GM10248 (cell line): ENCODE measurements at regions not wholly inside any gene's neighbourhood (a gene's known extent, or its start where the extent isn't known, plus 50 kb on each side); places are given as distances from the start of the nearest gene placed in this dataset.

Experiments used
- CTCF ChIA-PET: fragments of 300-600 bp; sonication (Branson Sonifier 250); formaldehyde crosslinking; extraction: SDS; loops from one replicate; lab custom pipeline; 2021; ENCODE audit warnings: antibody characterized with exemption; lab: Yijun Ruan, JAX
- POLR2A ChIA-PET: fragments of 350-650 bp; sonication (Branson Sonifier 250); formaldehyde crosslinking; extraction: SDS; loops from one replicate; lab custom pipeline; 2020; ENCODE audit warnings: antibody characterized with exemption; lab: Yijun Ruan, JAX
- DNase-seq: peaks from one replicate; pipeline ENCODE4 v3.0.0; 2012; ENCODE audit errors: extremely low spot score
- TF ChIP-seq, protein P1 (sequence below): IDR thresholded peaks from 2 replicates; pipeline ENCODE4 v1.5.1; 2012; ENCODE audit warnings: mild to moderate bottlenecking, low read depth; ENCODE audit errors: extremely low read depth, missing control alignments, control extremely low read depth

DNA sequence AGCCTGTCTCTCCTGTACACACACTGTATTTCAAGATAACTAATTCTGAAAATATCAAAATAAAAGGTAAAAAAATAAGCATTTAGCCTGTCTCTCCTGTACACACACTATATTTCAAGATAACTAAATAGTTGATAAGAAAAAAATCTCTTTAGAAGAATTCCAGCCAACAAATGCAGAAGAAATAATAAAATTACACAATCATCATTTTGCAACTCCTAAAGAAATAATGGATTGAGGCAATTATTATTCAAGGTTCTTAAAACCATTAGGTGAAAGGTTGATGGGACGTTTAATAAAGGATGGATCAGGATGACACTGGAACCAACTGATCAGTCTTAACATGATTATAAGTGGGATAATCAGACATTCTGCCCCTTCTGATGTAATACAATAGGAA lies 148.0 kb upstream of the FN1 start:
- TF ChIP-seq, protein P1, sequence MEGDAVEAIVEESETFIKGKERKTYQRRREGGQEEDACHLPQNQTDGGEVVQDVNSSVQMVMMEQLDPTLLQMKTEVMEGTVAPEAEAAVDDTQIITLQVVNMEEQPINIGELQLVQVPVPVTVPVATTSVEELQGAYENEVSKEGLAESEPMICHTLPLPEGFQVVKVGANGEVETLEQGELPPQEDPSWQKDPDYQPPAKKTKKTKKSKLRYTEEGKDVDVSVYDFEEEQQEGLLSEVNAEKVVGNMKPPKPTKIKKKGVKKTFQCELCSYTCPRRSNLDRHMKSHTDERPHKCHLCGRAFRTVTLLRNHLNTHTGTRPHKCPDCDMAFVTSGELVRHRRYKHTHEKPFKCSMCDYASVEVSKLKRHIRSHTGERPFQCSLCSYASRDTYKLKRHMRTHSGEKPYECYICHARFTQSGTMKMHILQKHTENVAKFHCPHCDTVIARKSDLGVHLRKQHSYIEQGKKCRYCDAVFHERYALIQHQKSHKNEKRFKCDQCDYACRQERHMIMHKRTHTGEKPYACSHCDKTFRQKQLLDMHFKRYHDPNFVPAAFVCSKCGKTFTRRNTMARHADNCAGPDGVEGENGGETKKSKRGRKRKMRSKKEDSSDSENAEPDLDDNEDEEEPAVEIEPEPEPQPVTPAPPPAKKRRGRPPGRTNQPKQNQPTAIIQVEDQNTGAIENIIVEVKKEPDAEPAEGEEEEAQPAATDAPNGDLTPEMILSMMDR: no peak
- no peak for DNase-seq
- ChIA-PET POLR2A (no interaction called here), CTCF (interaction anchor here (1.5 kb wide), 1 partner anchor 17 kb away, joined by 4 read pairs; no protein-coding TSS in a partner anchor)

DNA sequence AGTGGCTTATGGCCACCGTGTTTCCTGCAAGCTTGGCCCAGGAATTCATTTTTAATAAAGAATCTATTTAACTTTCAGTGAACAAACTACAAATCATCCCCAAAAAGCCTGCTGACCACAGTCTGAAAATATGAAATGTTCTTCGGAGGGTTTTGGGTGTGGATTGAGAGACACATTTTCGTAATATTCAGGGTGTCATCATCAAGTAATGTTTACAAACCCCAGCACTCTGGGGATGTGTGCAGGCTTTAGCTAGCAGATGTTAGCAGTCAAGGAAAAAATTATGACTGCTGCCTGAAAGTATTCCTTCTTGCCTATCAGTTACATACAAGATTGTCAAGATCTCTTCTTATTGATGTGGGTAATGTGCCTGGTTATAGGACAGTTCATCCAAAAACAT lies 143.9 kb upstream of the FN1 start:
- ChIA-PET POLR2A (no interaction called here), CTCF (interaction anchor here (0.7 to 1.4 kb wide), 4 partner anchors 8 to 26 kb away, joined by 3 to 4 read pairs (median 4); no protein-coding TSS in a partner anchor)
- DNase-seq: no peak
- TF ChIP-seq, protein P1: no peak

DNA sequence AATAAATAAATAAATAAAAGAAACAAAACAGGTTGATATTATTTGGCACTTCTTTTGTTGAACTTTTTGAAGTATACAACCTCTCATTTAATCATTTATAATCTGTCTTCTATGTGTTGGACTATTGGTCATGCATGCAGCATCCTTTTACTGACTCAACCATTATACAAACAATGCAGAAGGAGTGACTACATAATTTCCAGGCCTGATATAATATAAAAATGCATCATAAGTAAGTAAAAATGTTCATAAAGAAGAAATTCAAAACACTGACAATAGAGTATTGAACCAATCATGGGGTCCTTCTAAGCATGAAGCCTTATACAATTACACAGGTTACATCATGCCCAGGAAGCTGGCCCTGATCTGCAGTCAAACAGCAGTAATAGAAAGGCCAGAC lies 141.5 kb upstream of the FN1 start:
- ChIA-PET CTCF (interaction anchor here (1.1 kb wide), 1 partner anchor 23 kb away, joined by 3 read pairs; no protein-coding TSS in a partner anchor), POLR2A (no interaction called here)
- DNase-seq: no peak
- TF ChIP-seq, protein P1: no peak

DNA sequence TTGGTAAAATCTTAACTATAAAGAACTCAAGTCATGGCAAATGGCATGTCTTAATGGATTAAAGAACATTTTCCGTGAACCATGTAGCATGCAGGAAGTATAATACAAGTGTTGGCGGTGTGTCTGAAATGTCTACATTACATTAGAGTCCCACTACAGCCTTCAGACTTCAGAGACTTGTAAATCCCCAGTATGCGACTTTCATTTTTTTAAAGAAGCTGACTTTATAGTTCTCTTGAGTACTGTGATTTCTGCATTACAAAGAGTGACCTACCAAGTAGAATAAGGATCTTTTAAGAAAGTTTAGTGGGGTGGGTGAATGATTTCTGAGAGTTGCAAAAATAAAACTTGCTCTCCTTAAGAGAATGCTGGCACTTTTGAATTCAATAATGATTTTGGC lies 140.7 kb upstream of the FN1 start:
- no peak for DNase-seq
- ChIA-PET CTCF (interaction anchor here (1.0 to 1.1 kb wide), 2 partner anchors 11 to 18 kb away, joined by 3 to 5 read pairs; no protein-coding TSS in a partner anchor), POLR2A (no interaction called here)
- TF ChIP-seq, protein P1: no peak

DNA sequence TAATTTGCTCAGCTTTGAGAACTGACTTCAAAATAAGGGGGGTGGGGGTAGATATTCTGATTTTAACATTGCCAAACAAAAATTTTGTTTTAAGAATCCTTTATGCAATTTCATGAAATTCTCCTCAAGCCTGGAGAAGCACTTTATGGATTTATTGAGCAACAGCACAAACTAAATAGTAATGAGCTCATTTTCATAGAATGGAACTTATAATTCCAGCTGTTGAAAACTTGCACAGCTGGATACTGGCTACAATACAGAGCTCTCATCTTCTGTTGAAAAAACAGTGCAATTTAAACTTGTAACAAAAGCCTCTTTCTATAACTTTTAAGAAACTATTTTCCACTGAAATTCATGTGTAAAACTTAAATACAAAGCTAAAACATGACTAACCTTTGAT lies 137.6 kb upstream of the FN1 start:
- TF ChIP-seq, protein P1: no peak
- no peak for DNase-seq
- CTCF ChIA-PET: interaction anchor here (1.1 kb wide), 2 partner anchors 9 to 24 kb away, joined by 3 read pairs; no protein-coding TSS in a partner anchor
- POLR2A ChIA-PET: no interaction called here

DNA sequence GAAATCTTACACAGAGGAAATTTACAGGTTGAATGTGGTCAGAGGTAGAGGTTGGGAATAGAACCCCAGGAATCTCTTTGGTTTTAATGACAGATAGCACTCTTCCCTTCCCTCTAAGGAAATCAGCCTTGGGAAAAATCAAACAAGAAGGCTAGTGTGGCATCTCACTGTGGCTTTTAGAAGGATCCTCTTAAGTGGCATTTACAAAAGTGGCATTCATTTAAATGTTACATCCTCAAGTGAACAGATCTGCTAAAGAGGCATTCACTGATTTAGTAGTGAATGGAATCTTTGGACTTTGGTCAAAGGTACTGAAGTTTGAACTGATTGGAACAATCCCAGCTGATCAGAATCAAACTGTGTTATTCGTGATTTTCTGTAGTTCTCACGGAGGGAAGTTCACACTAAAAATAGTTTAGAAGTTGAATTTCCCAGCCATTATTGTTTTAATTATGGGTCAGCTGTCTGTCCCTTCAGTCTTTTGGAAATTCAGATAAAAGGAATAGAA lies 136.5 kb upstream of the FN1 start:
- TF ChIP-seq, protein P1: no peak
- ChIA-PET POLR2A (no interaction called here), CTCF (no interaction called here)
- no peak for DNase-seq
